K562 (cell line): ENCODE measurements at regions not wholly inside any gene's neighbourhood (a gene's known extent, or its start where the extent isn't known, plus 50 kb on each side); places are given as distances from the start of the nearest gene placed in this dataset.

Experiments used
- CEBPB ChIP-seq: fragments of 450-650 bp; IDR thresholded peaks from 2 replicates; pipeline ENCODE4 v1.6.1; 2016; ENCODE audit warnings: missing genetic modification characterization, missing compliant biosample characterization
- HNRNPL ChIP-seq: fragments of 200-400 bp; formaldehyde crosslinking; IDR thresholded peaks from 2 replicates; pipeline ENCODE4 v1.6.1; 2017; ENCODE audit warnings: low read depth, mild to moderate bottlenecking, low read length
- MAFF ChIP-seq: IDR thresholded peaks from 2 replicates; pipeline ENCODE4 v1.6.1; 2012; ENCODE audit warnings: low read length, improper control_type of control experiment
- MTA3 ChIP-seq: fragments of 450-650 bp; formaldehyde crosslinking; IDR thresholded peaks from 2 replicates; pipeline ENCODE4 v1.6.1; 2017; ENCODE audit warnings: mild to moderate bottlenecking, borderline replicate concordance
- TF ChIP-seq, protein P1 (sequence below), 2 experiments: fragments of 450-650 bp in 1 of 2; sonication (generic) in 1 of 2; formaldehyde crosslinking in 1 of 2; IDR thresholded peaks; 2 replicates each; pipeline versions ENCODE4 v1.7.1 to v1.9.0; 2016 to 2022; ENCODE audit warnings: inconsistent platforms in 1 of 2, mild to moderate bottlenecking in 1 of 2, missing genetic modification reagents in 1 of 2

DNA sequence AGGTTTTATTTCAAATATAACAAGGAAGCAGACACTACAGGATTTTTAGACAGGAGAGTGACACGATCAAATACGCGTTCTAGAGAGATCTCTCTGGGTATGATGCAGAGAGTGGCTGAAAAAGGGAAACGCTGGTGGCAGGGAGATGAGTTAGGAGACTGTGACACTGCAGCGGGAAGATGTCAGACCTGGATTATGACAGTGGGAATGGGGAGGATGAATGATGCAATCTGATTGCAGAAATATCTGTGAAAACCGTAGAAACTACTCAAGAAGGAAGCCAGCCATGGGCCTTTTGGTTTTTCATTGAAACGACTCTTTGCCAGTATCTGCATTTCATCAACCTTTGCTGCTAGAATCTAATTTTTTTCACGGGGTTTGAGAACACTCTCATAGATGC, 157.9 kb downstream of the FAM43A start:
- TF ChIP-seq MTA3 (no peak), HNRNPL (no peak), CEBPB (tag) (no peak), MAFF (no peak)
- TF ChIP-seq, protein P1, sequence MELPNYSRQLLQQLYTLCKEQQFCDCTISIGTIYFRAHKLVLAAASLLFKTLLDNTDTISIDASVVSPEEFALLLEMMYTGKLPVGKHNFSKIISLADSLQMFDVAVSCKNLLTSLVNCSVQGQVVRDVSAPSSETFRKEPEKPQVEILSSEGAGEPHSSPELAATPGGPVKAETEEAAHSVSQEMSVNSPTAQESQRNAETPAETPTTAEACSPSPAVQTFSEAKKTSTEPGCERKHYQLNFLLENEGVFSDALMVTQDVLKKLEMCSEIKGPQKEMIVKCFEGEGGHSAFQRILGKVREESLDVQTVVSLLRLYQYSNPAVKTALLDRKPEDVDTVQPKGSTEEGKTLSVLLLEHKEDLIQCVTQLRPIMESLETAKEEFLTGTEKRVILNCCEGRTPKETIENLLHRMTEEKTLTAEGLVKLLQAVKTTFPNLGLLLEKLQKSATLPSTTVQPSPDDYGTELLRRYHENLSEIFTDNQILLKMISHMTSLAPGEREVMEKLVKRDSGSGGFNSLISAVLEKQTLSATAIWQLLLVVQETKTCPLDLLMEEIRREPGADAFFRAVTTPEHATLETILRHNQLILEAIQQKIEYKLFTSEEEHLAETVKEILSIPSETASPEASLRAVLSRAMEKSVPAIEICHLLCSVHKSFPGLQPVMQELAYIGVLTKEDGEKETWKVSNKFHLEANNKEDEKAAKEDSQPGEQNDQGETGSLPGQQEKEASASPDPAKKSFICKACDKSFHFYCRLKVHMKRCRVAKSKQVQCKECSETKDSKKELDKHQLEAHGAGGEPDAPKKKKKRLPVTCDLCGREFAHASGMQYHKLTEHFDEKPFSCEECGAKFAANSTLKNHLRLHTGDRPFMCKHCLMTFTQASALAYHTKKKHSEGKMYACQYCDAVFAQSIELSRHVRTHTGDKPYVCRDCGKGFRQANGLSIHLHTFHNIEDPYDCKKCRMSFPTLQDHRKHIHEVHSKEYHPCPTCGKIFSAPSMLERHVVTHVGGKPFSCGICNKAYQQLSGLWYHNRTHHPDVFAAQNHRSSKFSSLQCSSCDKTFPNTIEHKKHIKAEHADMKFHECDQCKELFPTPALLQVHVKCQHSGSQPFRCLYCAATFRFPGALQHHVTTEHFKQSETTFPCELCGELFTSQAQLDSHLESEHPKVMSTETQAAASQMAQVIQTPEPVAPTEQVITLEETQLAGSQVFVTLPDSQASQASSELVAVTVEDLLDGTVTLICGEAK (IDR thresholded peaks at IDR 0.05): no peak
- TF ChIP-seq, protein P1 (CRISPR knock-in tag; IDR thresholded peaks at IDR 0.05): no peak
